Glutamatergic neuron (in vitro differentiated cells): ENCODE measurements at regions not wholly inside any gene's neighbourhood (a gene's known extent, or its start where the extent isn't known, plus 50 kb on each side); places are given as distances from the start of the nearest gene placed in this dataset.

Source experiments
- DNase-seq: peaks from one replicate; pipeline ENCODE4 v3.0.0; 2022
- H3K27ac Mint-ChIP-seq: one replicate; pipeline ENCODE4 v1.8.0; 2020; ENCODE audit warnings: mild to moderate bottlenecking, mixed read lengths, inconsistent platforms; ENCODE audit not compliant: unreplicated experiment
- H3K27me3 Mint-ChIP-seq: one replicate; pipeline ENCODE4 v1.8.0; 2020; ENCODE audit warnings: mild to moderate bottlenecking, moderate library complexity, mixed read lengths, inconsistent platforms; ENCODE audit not compliant: unreplicated experiment
- H3K36me3 Mint-ChIP-seq: one replicate; pipeline ENCODE4 v1.8.0; 2020; ENCODE audit warnings: mild to moderate bottlenecking, mixed read lengths, inconsistent platforms; ENCODE audit not compliant: unreplicated experiment
- H3K4me1 Mint-ChIP-seq: one replicate; pipeline ENCODE4 v1.8.0; 2020; ENCODE audit warnings: mild to moderate bottlenecking, low read depth, mixed read lengths, inconsistent platforms; ENCODE audit not compliant: unreplicated experiment
- H3K4me3 Mint-ChIP-seq: one replicate; pipeline ENCODE4 v1.8.0; 2020; ENCODE audit warnings: mild to moderate bottlenecking, mixed read lengths, inconsistent platforms; ENCODE audit not compliant: unreplicated experiment
- H3K9me3 Mint-ChIP-seq: one replicate; pipeline ENCODE4 v1.8.0; 2020; ENCODE audit warnings: mild to moderate bottlenecking, moderate library complexity, mixed read lengths, inconsistent platforms; ENCODE audit not compliant: unreplicated experiment
- TF ChIP-seq, protein P1 (sequence below): fragments of 200-600 bp; sonication (generic); IDR thresholded peaks from one replicate; pipeline ENCODE4 v1.5.0; 2021; ENCODE audit not compliant: partially characterized antibody, unreplicated experiment

- H3K27me3 Mint-ChIP-seq, result no peaks in the 10 kb centered on the region
- no peaks in the 10 kb centered on the region for H3K36me3 Mint-ChIP-seq
- no peak for DNase-seq
- TF ChIP-seq, protein P1, sequence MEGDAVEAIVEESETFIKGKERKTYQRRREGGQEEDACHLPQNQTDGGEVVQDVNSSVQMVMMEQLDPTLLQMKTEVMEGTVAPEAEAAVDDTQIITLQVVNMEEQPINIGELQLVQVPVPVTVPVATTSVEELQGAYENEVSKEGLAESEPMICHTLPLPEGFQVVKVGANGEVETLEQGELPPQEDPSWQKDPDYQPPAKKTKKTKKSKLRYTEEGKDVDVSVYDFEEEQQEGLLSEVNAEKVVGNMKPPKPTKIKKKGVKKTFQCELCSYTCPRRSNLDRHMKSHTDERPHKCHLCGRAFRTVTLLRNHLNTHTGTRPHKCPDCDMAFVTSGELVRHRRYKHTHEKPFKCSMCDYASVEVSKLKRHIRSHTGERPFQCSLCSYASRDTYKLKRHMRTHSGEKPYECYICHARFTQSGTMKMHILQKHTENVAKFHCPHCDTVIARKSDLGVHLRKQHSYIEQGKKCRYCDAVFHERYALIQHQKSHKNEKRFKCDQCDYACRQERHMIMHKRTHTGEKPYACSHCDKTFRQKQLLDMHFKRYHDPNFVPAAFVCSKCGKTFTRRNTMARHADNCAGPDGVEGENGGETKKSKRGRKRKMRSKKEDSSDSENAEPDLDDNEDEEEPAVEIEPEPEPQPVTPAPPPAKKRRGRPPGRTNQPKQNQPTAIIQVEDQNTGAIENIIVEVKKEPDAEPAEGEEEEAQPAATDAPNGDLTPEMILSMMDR, result no peak
- H3K9me3 Mint-ChIP-seq, result peaks cover 2% of the 10 kb centered on the region
- no peak overlapping the region for H3K27ac Mint-ChIP-seq
- H3K4me3 Mint-ChIP-seq, result no peak overlapping the region
- no peaks in the 10 kb centered on the region for H3K4me1 Mint-ChIP-seq
Measured at GRCh38 chr9:78857373-78858225, 560.7 kb downstream of the PSAT1 start.

- Mint-ChIP-seq H3K9me3 (peaks cover 2% of the 10 kb centered on the region), H3K27me3 (no peaks in the 10 kb centered on the region), H3K36me3 (no peaks in the 10 kb centered on the region), H3K27ac (no peak overlapping the region), H3K4me3 (no peak overlapping the region), H3K4me1 (no peaks in the 10 kb centered on the region)
- no peak for DNase-seq
- TF ChIP-seq, protein P1, result no peak
Measured at GRCh38 chr9:78858266-78858665, 561.3 kb downstream of the PSAT1 start.

DNA sequence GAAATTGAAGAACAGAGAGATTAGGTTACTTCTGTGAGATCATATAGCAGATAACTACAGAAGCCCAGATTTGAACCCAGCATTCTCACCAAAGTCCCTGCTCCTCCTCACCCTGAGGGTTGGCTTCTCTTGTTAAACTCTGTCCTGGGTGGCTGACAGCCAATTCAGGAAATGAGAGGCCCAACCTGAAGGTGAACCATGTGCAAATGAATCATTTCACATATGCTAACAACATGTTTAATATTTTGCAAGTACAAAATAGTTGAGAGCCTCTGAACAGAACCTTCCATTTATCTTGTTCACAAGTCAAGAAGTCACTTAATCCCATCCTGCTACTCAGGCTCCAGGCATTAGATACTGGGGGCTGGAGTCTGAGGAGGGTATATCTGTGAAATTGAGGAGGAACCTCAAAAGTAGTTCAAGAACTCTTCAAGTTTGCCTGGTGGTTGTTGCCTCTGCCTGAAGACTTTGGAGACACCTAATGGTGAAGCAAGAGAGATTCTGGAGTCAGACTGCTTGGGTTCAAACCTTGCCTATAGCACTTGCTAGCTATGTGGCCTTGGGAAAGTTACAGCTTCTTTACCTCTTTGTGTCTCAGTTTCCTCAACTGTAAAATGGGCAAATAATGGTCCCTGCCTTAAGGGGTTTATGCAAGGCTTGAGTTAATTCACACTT is 564.0 kb downstream of the PSAT1 start:
- Mint-ChIP-seq H3K27ac (no peak overlapping the region), H3K4me1 (no peaks in the 10 kb centered on the region)
- TF ChIP-seq, protein P1, result no peak

DNA sequence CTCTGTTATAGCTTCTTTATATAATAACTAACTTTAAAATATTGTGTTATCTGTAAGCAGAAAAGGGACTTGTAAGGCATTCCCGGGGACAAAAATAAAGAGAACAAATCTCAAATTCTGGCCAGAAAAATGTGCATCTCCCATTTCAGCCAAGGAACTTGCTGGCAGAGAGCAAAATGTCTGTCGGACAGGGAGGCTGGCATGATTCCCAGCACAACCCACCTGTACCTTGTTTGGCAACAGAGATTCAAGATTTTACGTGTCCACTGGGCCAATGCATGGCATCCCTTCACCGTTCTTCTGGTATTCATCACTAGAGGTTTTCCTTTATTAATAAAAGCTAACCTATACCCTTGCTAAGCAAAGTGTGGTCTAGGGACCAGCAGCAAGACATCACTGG is 566.6 kb downstream of the PSAT1 start:
- Mint-ChIP-seq H3K27ac (no peak overlapping the region), H3K27me3 (peaks cover 2% of the 10 kb centered on the region), H3K4me1 (no peaks in the 10 kb centered on the region), H3K36me3 (no peaks in the 10 kb centered on the region), H3K4me3 (no peak overlapping the region), H3K9me3 (no peaks in the 10 kb centered on the region)
- TF ChIP-seq, protein P1, result no peak
- no peak for DNase-seq

More for the DNA sequence above, 564.0 kb downstream of the PSAT1 start:
- no peak for DNase-seq
- Mint-ChIP-seq H3K36me3 (no peaks in the 10 kb centered on the region), H3K4me3 (no peak overlapping the region), H3K9me3 (peaks cover 2% of the 10 kb centered on the region), H3K27me3 (peaks cover 2% of the 10 kb centered on the region)

GRCh38 chr9:78865737-78866136 is 568.8 kb downstream of the PSAT1 start:
- Mint-ChIP-seq H3K4me1 (no peaks in the 10 kb centered on the region), H3K9me3 (no peaks in the 10 kb centered on the region), H3K27me3 (peaks cover 2% of the 10 kb centered on the region), H3K27ac (no peak overlapping the region), H3K36me3 (no peaks in the 10 kb centered on the region), H3K4me3 (no peak overlapping the region)
- TF ChIP-seq, protein P1, result no peak
- DNase-seq, result no peak
